SK-N-MC (cell line): ENCODE measurements at regions not wholly inside any gene's neighbourhood (a gene's known extent, or its start where the extent isn't known, plus 50 kb on each side); places are given as distances from the start of the nearest gene placed in this dataset.

Experiments used
- EZH2 ChIP-seq: fragments of 200-600 bp; sonication (generic); IDR thresholded peaks from one replicate; pipeline ENCODE4 v1.6.1; 2017; ENCODE audit warnings: antibody characterized with exemption
- POLR2AphosphoS5 ChIP-seq: IDR thresholded peaks from 2 replicates; pipeline ENCODE4 v1.6.1; 2012; ENCODE audit warnings: mild to moderate bottlenecking, low read depth, low read length, borderline replicate concordance

- no peak for TF ChIP-seq POLR2AphosphoS5
- no peak for TF ChIP-seq EZH2
These were observed 332.1 kb downstream of the PABPC4L start for GRCh38 chr4:133869486-133869885.
